ENCODE measurements at regions not wholly inside any gene's neighbourhood (a gene's known extent, or its start where the extent isn't known, plus 50 kb on each side); places are given as distances from the start of the nearest gene placed in this dataset.

DNA sequence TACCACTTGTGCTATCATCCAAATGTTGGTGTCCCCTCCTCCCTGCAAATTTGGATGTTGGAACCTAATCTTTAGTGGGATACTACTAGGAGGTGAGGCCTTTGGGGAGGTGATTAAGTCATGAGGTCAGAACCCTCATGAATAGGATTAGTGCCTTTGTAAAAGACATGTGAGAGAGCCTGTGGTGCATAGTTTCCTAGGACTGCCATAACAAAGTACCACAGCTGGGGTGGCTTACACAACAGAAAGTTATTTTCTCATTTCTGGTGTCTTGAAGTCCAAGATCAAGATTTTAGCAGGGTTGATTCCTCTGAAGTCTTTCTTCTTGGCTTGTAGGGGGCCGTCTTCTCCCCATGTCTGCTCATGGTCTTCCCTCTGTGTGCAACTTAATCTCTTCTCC, 562.6 kb upstream of the ARGLU1 start:
- no peak for DNase-seq

DNA sequence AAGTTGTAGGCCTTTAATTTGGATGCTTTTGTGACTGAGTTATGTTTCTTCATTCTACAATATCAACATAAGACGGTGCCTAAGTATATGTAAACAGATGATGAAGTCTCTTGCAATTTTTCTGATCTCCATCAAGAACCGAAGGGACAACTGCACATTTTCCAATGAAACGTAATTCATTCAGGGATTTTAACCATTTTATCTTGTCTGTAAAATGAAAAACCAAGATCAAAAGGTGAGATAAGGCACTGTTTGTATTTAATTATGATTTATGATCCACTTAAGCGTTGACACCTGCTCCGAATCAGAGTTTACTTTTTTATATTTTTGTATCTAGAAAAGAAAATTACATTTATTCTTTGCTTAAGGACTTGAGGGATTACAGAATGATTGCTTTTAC, 556.8 kb upstream of the ARGLU1 start:
- no peak for DNase-seq

DNA sequence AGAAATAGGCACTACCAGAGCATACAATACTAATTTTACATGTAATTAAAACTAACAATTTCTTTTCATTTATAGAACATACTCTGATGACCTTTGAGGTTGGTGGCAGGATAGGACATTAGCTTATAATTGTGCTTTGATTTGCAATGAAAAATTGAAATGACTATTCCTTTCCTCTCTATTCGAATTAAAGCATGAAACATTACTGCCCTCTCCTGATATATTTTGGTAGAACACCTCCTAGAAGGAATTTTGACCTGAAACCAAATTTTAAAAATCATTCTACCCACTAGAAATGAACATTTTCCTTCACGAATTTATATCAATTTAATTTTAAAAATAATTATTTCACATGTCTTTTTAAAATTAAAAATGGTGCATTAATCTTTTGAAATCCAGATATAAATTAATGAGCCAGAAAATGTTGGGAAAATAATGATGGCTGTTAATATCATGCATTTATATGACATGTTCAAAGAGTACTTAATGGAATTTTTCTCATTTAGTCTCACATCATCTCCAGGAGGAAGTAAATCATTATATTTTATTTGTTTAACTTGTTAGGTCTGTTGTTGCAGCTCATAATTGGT, 556.3 kb upstream of the ARGLU1 start:
- no peak for DNase-seq

DNA sequence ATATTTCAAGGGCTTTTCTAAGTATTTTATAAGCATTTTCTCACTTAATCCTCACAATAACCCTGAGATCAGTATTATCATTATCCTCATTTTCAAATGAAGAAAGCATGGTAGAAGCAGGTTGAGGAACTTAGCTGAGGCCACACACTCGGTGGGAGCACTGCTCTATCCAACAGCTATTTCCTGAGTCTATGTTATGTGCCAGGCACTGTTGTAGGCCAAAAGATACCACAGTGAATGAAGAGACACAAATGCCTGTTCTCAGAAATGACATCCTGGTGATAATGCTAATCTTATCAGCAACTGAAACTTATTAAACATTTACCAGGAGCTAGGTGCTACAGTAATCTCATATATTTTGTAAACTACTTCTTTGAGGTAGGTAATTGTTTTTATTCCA, 553.9 kb upstream of the ARGLU1 start:
- no peak for DNase-seq

DNA sequence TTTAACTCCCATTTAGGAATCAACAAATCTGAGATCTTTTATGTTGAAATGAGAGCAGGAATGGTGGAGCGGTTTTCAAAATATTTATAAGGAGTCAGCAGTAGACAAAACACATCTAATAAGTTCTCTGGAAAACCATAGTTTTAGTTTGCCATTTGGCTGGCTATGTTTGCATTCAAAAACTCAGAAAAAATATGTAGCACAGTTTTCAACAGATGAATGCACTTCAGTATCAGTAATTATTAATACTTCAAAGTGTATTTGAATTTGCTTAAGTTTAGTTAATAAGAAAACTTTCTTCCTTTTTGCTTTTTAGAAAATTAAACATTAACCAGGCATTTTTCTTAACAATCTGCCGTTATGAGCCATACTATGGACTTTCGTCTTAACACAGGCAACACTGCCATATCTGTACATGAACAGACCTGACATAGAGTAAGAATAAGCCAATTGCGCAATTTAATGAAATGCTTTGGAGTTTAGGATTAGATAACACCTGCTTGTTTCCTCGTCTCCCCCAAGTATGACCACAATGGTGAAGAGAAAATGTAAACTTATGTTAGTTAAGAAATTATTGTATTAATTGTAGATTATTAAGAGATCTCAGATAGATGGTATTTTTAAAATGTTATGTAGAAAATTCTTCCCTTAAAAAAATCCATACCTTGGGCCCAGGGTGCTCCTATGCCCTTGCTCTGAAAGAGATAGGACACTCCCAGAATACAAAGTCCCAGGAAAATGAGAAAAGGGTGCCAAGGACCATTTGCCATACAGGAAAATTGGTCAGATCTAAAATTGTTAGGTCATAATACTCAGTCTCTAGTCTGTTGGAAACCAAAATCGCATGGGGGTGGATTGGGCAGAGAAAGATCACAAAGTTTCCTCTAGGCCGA, 552.3 kb upstream of the ARGLU1 start:
- DNase-seq = no peak

DNA sequence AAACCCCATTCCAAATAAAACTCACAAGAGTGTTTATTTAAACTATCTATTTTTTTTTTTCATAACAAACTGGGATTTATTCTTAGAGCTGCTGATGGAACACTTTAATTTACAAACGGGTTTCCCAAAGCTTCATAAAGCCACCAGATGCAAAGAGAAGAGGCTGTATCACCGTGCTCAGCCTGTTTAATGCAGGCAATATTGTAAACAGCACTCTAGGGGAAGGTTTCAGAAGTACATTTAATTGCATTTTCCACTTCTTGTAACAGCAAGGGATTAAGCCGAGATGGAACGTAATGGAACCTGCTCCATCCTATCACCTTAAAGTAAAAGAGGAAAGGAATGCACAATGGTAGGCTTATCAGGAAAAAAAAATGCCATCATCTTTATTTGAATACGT, 550.6 kb upstream of the ARGLU1 start:
- DNase-seq = no peak

DNA sequence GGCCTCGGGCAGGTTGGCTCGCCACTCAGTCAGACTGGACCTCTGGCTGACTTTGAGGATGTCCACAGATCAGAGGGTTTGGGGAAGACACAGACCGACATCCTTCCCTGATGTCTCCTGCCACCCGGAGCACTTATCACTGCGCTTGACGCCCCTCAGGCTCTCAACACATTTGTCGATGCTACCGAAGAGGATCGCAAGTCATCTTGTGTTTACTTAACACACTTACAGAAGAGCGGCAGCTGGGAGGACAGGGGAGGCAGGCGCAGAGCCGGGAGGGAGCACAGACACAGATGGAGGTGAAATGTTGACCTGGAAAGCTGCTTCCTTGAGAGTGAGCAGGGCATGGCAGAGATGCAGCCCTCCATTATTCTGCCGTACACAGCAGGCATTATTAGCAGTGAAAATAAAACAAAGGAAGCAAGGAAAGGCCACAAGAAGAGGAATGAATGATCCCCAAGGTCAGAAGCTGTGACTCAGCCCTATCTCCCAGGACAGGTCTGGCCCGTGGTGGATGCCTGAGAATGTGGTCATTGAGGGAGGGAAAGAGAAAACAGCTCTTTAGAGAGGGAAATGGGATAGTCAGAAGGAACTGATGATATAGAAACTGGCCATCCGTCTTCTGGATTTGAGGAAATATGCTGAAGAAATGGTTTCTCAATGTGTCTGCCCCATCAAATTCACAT, 549.5 kb upstream of the ARGLU1 start:
- no peak for DNase-seq

DNA sequence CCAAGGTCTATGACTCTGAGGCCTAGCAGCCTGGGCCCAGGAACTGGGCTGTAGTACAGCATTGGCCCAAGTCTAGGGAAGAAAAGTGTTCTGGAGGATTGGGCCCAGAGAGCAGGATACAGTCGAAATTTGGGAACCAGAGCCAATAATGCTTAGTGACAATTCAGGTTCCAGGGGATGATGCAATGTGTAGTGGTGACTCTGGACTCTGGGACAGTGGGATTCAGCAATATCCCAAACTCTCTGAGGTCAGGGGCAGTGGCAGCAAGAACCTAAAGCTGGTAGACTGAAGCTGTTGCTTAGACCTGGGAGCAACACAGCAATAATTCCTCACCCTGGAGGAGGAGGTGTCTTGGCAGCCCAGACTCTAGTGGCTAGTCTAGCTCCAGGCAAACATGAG, 545.5 kb upstream of the ARGLU1 start:
- no peak for DNase-seq

DNA sequence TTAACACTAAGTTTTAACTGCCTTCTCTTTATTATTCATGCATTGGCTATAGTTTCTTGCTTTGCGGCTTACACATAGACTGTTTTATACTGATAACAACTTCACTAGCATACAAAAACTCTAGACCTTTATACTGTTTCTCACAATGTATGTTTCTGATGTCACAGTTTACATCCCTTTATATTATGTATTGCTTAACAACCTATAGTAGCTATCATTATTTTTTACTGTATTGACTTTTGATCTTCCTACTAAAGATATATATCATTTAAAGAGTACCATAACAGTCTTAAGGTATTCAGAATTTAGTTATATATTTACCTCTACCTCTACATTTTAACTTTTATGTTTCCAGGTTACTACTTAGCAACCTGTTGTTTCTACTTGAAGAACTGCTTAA, 543.3 kb upstream of the ARGLU1 start:
- DNase-seq = no peak

DNA sequence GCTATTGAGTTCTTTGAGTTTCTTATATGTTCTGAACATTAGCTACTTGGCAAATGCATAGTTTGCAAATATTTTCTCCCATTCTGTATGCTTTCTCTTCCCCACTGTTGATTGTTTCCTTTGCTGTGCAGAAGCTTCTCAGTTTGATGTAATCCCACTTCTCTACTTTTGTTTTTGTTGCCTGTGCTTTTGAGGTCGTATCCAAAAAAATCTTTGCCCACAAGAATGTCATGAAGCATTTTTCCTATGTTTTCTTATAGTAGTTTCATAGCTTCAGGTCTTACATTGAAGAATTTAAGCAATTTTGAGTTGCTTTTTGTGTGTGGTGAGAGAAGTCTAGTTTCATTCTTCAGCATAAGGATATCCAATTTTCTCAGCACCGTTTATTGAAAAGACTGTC, 536.7 kb upstream of the ARGLU1 start:
- DNase-seq = no peak

DNA sequence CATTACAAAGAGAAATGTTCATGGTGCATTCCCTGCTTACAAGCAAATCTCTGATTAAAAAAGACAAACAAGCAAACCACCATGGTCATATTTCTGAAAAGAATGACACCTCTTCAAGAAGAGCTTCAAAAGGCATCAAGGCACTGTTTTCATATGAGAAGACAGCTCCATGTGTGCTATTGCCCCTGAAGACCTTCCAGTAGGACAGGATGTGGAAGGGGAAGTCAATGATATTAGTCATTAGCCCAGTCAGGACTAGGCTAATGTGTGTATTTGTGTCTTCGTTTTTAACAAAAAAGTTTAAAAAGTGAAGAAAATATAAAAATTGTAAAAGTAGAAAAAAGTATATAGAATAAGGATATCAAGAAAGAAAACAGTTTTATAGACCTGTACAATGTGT, 534.7 kb upstream of the ARGLU1 start:
- DNase-seq = no peak

DNA sequence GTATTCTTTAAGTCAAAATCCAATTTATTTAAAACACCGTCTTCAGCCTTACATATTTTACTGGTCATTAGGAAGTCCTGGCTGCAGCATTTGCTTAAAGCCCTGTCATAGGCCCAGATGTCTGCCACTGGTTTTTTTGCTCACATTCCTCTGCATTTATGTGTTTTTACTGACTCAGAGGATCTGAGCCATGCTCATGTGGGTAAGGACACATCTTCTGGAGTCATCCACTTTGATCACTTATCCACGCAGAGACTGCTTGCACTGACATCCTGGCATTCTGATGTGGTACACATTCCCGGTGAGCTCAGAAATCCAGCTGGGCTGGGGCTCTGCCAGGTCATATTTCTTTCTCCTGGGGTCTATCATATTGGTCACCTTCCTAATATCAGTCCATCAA, 531.7 kb upstream of the ARGLU1 start:
- no peak for DNase-seq

DNA sequence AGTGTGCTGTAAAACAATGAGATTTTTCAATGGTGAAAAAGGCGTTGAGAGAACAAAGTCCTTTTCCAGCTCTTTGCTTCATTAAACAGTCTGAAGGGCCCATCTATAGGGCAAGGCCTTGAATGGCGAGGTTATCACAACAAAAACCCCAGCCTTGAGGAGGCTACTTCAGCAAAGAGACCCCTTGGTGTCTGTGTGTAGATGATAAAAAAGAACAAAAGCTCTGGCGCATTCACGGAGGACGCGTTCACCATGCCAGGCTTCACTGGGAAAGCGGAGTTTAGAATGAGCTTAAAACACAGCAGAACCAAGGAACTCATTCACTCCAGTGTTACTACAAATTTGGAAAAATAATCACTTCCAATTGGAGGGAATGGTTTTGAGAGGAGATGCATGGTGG, 530.0 kb upstream of the ARGLU1 start:
- DNase-seq = no peak

DNA sequence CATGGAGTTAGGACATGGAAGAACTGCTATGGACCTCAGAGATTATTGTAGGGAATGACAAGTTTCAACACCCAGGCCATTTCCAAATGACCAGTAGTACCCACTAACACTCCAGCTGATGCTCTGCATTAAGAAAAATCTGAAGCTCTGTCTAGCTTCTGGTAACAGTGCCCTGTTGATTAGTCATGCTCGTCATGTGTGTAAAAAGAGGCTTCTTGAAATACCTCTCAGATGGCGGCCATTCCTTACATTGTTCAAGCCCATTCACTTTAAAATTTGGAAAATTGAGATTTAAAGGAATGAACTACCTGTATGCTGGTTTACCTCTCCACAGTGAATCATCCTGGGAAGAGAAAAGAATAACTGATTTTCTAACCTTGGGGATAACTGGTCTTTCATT, 527.9 kb upstream of the ARGLU1 start:
- no peak for DNase-seq

DNA sequence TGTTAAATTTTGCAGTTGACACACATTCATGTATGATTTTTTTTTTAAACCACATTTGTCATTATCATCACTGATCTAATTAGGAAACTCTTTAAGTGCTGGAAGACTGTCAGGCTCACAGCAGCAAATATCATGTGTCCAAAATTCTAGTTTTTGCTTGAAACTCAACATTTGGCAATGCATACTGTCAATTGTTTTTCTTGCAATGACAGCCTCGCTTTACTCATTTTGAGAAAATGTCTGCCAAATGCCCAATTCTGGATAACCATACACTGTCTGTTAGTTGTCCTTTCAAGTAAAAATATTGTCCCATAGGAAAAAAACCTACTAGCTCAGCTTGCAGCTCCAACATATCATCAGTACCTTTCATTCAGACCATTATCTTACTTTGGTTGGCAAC, 523.9 kb upstream of the ARGLU1 start:
- no peak for DNase-seq

DNA sequence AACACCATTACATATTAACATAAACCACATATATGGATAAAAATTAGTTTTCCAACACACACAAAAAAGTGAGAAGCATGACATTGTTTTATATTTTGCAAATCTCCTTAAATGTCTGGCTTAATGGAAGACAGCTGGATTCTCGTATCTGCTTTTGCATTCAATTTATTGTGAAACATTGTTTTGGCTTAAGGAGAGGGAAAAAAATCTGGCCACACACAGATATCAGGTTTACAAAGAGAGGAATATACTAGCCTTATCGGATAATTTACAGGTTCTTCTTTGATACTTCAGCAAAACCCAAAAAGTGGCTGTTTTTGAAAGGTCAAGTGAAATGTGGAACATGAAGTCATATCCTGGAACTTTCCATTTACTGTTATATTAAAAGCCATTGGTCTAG, 523.5 kb upstream of the ARGLU1 start:
- no peak for DNase-seq

DNA sequence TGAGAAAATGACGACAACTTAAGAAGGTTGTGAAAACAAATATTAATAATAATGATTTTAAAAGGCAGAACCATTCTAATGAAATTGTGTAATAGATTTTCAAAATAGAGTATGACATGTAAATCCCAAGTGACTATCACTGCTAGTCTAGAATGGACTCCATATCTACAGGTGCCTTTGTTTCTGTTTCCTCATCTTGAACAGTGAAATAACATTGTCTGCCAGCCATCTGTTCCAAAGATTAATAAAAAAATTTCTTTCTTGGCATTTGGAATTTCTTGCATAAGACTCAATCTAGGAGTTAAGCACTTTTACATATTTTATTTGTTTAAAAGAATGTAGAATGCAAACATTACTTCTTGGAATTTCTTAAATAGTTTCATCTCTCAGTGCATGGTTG, 520.1 kb upstream of the ARGLU1 start:
- DNase-seq = no peak

DNA sequence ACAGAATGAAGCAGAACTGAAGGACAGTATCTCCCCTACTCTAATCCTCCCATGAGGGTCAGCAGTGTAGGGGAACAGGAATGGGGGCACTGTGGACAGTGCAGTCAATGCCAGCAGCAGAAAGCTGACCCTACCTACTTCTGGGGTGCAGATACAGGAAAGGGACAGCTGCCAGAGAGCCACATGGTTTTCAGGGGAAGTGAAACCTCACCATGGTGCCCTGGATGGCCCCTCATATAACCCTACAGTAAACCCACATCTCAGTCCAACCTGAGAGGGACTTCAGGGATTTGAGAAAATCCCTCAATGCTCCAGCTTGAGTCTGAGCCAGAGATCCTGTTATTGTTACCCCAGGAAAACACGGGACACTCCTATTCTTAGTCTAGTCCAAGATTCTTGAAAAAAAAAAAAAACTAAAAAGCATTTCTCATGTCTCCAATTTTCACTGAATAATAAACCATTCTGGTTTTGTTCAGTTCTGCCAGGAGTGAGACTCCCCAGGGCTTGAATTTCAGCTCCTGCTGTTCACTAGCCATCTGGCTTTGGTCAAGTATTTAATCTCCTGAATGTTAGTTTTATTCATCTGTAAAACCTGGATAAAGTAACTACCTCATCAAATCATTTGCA, 511.6 kb upstream of the ARGLU1 start:
- no peak for DNase-seq

DNA sequence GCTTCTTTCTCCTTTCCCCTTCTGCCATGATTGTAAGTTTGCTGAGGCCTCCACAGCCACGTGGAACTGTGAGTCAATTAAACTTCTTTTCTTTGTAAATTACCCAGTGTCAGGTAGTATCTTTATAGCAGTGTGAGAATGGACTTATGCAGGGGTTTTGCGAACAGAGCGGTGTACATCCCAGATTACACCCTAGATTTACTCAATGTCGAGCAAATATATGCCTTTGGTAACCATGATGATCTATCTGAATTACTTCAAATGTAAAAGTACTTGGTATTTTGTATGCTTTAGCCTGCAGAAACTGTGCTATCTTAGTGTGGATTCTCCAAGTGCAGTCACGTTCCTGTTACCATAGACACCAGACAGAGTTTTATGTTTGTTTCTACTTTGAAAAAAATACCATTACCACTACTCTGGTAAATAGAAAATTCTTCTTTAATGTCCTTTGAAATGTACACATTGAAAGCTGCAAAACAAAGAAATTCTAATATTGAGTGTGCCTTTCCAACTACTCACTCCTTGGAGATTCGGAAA, 510.4 kb upstream of the ARGLU1 start:
- DNase-seq = no peak

DNA sequence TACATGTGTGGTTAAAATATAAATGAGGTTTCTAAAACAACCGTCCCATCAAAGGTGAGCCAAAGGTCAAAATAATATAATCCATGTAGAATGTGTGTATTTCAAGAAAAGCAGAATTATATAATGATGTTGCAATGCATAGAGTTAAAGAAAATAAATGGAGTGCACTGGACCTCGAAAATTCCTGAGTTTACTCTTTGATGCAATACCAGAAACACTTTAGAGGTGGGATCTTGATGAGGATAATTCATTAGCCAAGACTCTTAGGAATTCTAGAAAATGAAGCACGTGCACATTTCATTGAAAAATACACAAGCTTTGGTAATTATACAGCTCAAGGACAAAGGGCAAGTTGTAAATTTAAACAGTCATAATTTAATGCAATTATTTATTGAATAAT, 508.9 kb upstream of the ARGLU1 start:
- DNase-seq = no peak

DNA sequence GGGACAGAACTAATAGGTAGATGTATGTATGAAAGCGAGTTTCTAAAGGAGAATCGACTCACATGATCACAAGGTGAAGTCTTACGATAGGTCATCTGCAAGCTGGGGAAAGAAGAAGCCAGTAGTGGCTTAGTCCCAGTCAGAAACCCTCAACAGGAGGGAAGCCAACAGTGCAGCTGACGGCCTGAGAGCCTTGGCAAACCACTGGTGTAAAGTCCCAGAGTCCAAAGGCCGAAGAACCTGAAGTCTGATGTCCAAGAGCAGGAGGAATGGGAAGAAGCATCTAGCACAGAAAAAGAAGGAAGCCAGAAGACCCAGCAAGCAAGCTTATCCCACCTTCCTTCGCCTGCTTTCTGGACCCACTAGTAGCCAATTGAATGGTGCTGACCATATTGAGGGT, 507.6 kb upstream of the ARGLU1 start:
- no peak for DNase-seq

DNA sequence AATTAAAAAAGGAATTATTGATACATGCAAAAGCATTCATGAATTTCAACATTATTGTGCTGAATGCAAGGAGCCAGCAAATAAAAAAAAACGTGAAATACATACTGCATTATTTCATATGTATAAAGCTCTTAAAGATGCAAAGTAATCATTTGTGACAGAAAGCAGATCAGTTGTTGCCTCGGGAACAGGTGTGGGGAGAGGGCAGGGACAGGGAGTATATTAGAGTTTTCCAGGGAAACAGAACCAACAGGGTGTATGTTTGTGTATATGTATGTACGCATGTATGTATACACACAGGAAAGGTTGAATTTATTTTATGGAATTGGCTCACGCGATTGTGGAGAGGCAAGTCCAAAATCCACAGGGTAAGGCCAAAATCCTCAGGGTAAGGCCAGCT, 502.9 kb upstream of the ARGLU1 start:
- DNase-seq = no peak

DNA sequence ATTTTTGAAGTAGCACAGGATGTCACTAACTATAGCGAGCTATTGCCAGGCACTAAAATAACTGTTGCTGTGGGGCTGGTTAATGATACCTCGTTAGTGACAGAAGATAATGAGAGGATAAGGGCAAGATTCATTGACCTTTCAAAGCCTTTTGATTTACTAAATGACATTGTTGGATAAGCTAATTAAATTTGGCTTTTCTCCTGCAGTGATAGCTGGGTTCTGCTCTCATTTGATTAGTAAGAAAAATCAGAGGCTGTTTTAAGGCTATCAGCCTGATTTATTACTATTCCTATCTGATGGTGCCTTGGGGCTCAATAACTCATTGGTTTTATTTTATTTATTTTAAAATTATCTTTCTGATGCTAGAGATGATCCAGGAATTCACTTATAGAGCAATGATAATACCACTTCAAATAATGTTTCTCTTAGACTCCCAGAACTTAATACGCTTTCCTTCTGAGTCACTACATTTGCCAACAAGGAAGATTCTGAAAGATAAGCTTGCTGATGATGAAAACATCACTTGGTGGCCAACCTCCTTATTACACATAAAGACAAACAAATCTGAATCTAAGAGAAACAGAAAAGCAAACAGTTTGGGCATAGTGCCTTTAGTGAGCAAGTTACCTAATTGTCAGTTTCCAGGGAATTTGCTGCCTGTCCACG, 501.3 kb upstream of the ARGLU1 start:
- DNase-seq = no peak

Measured in NCI-H446 treated with DMSO at 0.1 percent for 48 hours (cell line).